K562 (cell line): ENCODE measurements at regions not wholly inside any gene's neighbourhood (a gene's known extent, or its start where the extent isn't known, plus 50 kb on each side); places are given as distances from the start of the nearest gene placed in this dataset.

Experiments
- ATF3 ChIP-seq, 2 experiments: fragments of 450-650 bp in 1 of 2; sonication (generic) in 1 of 2; formaldehyde crosslinking in 1 of 2; IDR thresholded peaks in 1 of 2; conservative IDR thresholded peaks in 1 of 2; 2 replicates each; pipeline versions ENCODE4 v1.6.1 to v1.8.1; 2016 to 2023; ENCODE audit warnings: mild to moderate bottlenecking in 2 of 2, moderate library complexity in 2 of 2, inconsistent platforms in 1 of 2, missing genetic modification reagents in 1 of 2
- CTCF ChIP-seq, 3 experiments: IDR thresholded peaks in 2 of 3; conservative IDR thresholded peaks in 1 of 3; 2 replicates each; pipeline ENCODE4 v1.5.1; 2011 to 2012; ENCODE audit warnings: low read length in 3 of 3, mild to moderate bottlenecking in 3 of 3, control low read depth in 2 of 3, improper control_type of control experiment in 1 of 3, inconsistent platforms in 1 of 3, low read depth in 1 of 3, mixed read lengths in 1 of 3, moderate library complexity in 1 of 3; ENCODE audit not compliant: insufficient read depth in 2 of 3
- GTF2F1 ChIP-seq: IDR thresholded peaks from 2 replicates; pipeline ENCODE4 v1.6.1; 2011; ENCODE audit warnings: low read depth, low read length, improper control_type of control experiment
- MCM5 ChIP-seq: fragments of 450-650 bp; IDR thresholded peaks from 2 replicates; pipeline ENCODE4 v1.6.1; 2016; ENCODE audit warnings: low read depth
- NELFE ChIP-seq: IDR thresholded peaks from 2 replicates; pipeline ENCODE4 v1.6.1; 2011; ENCODE audit warnings: mild to moderate bottlenecking; ENCODE audit not compliant: insufficient read depth, insufficient read length
- PCBP1 ChIP-seq: fragments of 200-400 bp; formaldehyde crosslinking; IDR thresholded peaks from 2 replicates; pipeline ENCODE4 v1.6.1; 2018; ENCODE audit warnings: mild to moderate bottlenecking, low read depth, low read length; ENCODE audit not compliant: poor library complexity, severe bottlenecking
- PREB ChIP-seq: sonication (generic); formaldehyde crosslinking; IDR thresholded peaks from 2 replicates; pipeline ENCODE4 v1.8.1; 2023; ENCODE audit warnings: mild to moderate bottlenecking, missing genetic modification reagents
- TAF1 ChIP-seq: IDR thresholded peaks from 2 replicates; pipeline ENCODE4 v1.6.1; 2011; ENCODE audit warnings: mild to moderate bottlenecking, low read length, moderate library complexity; ENCODE audit not compliant: insufficient read depth, control insufficient read depth, severe bottlenecking; ENCODE audit errors: extremely low read depth
- TGIF2 ChIP-seq: sonication (generic); formaldehyde crosslinking; IDR thresholded peaks from 2 replicates; pipeline ENCODE4 v1.8.1; 2022; ENCODE audit warnings: mild to moderate bottlenecking, missing genetic modification reagents, moderate library complexity

GRCh38 chr5:60285910-60286309 lies 392.4 kb upstream of the PDE4D start:
- TF ChIP-seq PREB, result no peak
- no peak for TF ChIP-seq ATF3 (IDR thresholded peaks at IDR 0.05)
- no peak for TF ChIP-seq ATF3 (CRISPR knock-in tag; conservative IDR thresholded peaks at IDR 0.05)
- no peak for TF ChIP-seq NELFE
- no peak for TF ChIP-seq TAF1
- TF ChIP-seq PCBP1, result no peak
- TF ChIP-seq CTCF (IDR thresholded peaks at IDR 0.05 in 2 of 3, conservative IDR thresholded peaks at IDR 0.05 in 1 of 3; ENCODE audit: insufficient read depth in 2 of 3, low read depth in 1 of 3, low read length in 3 of 3), result no peak
- TF ChIP-seq GTF2F1, result no peak
- no peak for TF ChIP-seq TGIF2 (CRISPR knock-in tag)
- TF ChIP-seq MCM5, result no peak
